ENCODE measurements at regions not wholly inside any gene's neighbourhood (a gene's known extent, or its start where the extent isn't known, plus 50 kb on each side); places are given as distances from the start of the nearest gene placed in this dataset.
A peak's percentile ranks its signal among the peaks of the same experiment; 100 is the strongest.

GRCh38 chr4:35772291-35772690 is 472.0 kb downstream of the ARAP2 start:
- Histone ChIP-seq H3K27me3 (ENCODE audit: control insufficient read depth, insufficient read depth, low read length) (no peaks in the 10 kb centered on the region), H3K4me3 (ENCODE audit: low read depth, low read length) (no peak overlapping the region), H3K36me3 (ENCODE audit: control insufficient read depth, insufficient read depth, low read length) (no peaks in the 10 kb centered on the region)
- no peak for TF ChIP-seq CTCF (IDR thresholded peaks at IDR 0.05; ENCODE audit: insufficient read depth, low read length, poor library complexity, severe bottlenecking)
- DNase-seq (ENCODE audit: low read depth) = no peak

- H3K27me3 ChIP-seq (ENCODE audit: control insufficient read depth, insufficient read depth, low read length) = no peaks in the 10 kb centered on the region
- H3K36me3 ChIP-seq (ENCODE audit: control insufficient read depth, insufficient read depth, low read length) = no peaks in the 10 kb centered on the region
- H3K4me3 ChIP-seq (ENCODE audit: low read depth, low read length) = no peak overlapping the region
- DNase-seq (ENCODE audit: low read depth) = no peak
- TF ChIP-seq CTCF (IDR thresholded peaks at IDR 0.05; ENCODE audit: insufficient read depth, low read length, poor library complexity, severe bottlenecking) = no peak
Measured at GRCh38 chr4:35789899-35790574, 454.3 kb downstream of the ARAP2 start.

GRCh38 chr4:35793045-35793722 is 451.1 kb downstream of the ARAP2 start:
- no peak for TF ChIP-seq CTCF (IDR thresholded peaks at IDR 0.05; ENCODE audit: insufficient read depth, low read length, poor library complexity, severe bottlenecking)
- no peak overlapping the region for H3K4me3 ChIP-seq (ENCODE audit: low read depth, low read length)
- DNase-seq (ENCODE audit: low read depth) = peak; percentile 29
- no peaks in the 10 kb centered on the region for H3K27me3 ChIP-seq (ENCODE audit: control insufficient read depth, insufficient read depth, low read length)
- no peaks in the 10 kb centered on the region for H3K36me3 ChIP-seq (ENCODE audit: control insufficient read depth, insufficient read depth, low read length)

- Histone ChIP-seq H3K4me3 (ENCODE audit: low read depth, low read length) (no peak overlapping the region), H3K27me3 (ENCODE audit: control insufficient read depth, insufficient read depth, low read length) (no peaks in the 10 kb centered on the region), H3K36me3 (ENCODE audit: control insufficient read depth, insufficient read depth, low read length) (no peaks in the 10 kb centered on the region)
- no peak for TF ChIP-seq CTCF (IDR thresholded peaks at IDR 0.05; ENCODE audit: insufficient read depth, low read length, poor library complexity, severe bottlenecking)
- no peak for DNase-seq (ENCODE audit: low read depth)
Measured at GRCh38 chr4:35793766-35794165, 450.5 kb downstream of the ARAP2 start.

- TF ChIP-seq CTCF (IDR thresholded peaks at IDR 0.05; ENCODE audit: insufficient read depth, low read length, poor library complexity, severe bottlenecking) = no peak
- Histone ChIP-seq H3K4me3 (ENCODE audit: low read depth, low read length) (no peak overlapping the region), H3K36me3 (ENCODE audit: control insufficient read depth, insufficient read depth, low read length) (no peaks in the 10 kb centered on the region), H3K27me3 (ENCODE audit: control insufficient read depth, insufficient read depth, low read length) (no peaks in the 10 kb centered on the region)
- no peak for DNase-seq (ENCODE audit: low read depth)
Measured at GRCh38 chr4:35800669-35801068, 443.6 kb downstream of the ARAP2 start.

All from kidney epithelial cell (primary cell).